DOHH2 (cell line): ENCODE measurements at regions not wholly inside any gene's neighbourhood (a gene's known extent, or its start where the extent isn't known, plus 50 kb on each side); places are given as distances from the start of the nearest gene placed in this dataset.

Source experiments
- CTCF ChIP-seq: fragments of 200-600 bp; sonication (generic); IDR thresholded peaks from one replicate; pipeline ENCODE4 v1.5.1; 2014; ENCODE audit warnings: antibody characterized with exemption, mild to moderate bottlenecking, low read depth, low read length; ENCODE audit not compliant: poor library complexity, severe bottlenecking
- EZH2phosphoT487 ChIP-seq: fragments of 200-600 bp; sonication (generic); IDR thresholded peaks from 2 replicates; pipeline ENCODE4 v1.6.1; 2017; ENCODE audit warnings: borderline replicate concordance, mild to moderate bottlenecking, antibody characterized with exemption, low read length, moderate library complexity, mixed read lengths

- no peak for TF ChIP-seq CTCF
- no peak for TF ChIP-seq EZH2phosphoT487
Measured at GRCh38 chr10:121385136-121385535, 213.1 kb downstream of the FGFR2 start.
